ENCODE measurements at regions not wholly inside any gene's neighbourhood (a gene's known extent, or its start where the extent isn't known, plus 50 kb on each side); places are given as distances from the start of the nearest gene placed in this dataset.

- TF ChIP-seq NFIC (IDR thresholded peaks at IDR 0.05) (no peak), RAD21 (IDR thresholded peaks at IDR 0.05; ENCODE audit: low read depth) (no peak), YY1 (IDR thresholded peaks at IDR 0.05; ENCODE audit: low read depth) (no peak), FOXM1 (IDR thresholded peaks at IDR 0.05; ENCODE audit: borderline replicate concordance, low read depth) (no peak), EGR1 (IDR thresholded peaks at IDR 0.05) (no peak), ZBTB7A (IDR thresholded peaks at IDR 0.05; ENCODE audit: low read depth) (no peak), CREB1 (IDR thresholded peaks at IDR 0.05; ENCODE audit: low read depth) (no peak), USF1 (IDR thresholded peaks at IDR 0.05) (no peak), REST (IDR thresholded peaks at IDR 0.05; ENCODE audit: low read depth) (no peak), TEAD4 (IDR thresholded peaks at IDR 0.05) (no peak), EP300 (IDR thresholded peaks at IDR 0.05; ENCODE audit: borderline replicate concordance) (no peak), TAF1 (IDR thresholded peaks at IDR 0.05; ENCODE audit: low read depth) (no peak), MAX (IDR thresholded peaks at IDR 0.05) (no peak), TCF12 (IDR thresholded peaks at IDR 0.05; ENCODE audit: low read depth) (no peak), CEBPB (IDR thresholded peaks at IDR 0.05) (no peak)
These were observed 113.2 kb downstream of the CAND1 start for GRCh38 chr12:67382241-67382871.

GRCh38 chr12:67386869-67387565 lies 117.9 kb downstream of the CAND1 start:
- TF ChIP-seq FOXM1 (IDR thresholded peaks at IDR 0.05; ENCODE audit: borderline replicate concordance, low read depth) (no peak), TEAD4 (IDR thresholded peaks at IDR 0.05) (no peak), RAD21 (IDR thresholded peaks at IDR 0.05; ENCODE audit: low read depth) (no peak), ZBTB7A (IDR thresholded peaks at IDR 0.05; ENCODE audit: low read depth) (no peak), YY1 (IDR thresholded peaks at IDR 0.05; ENCODE audit: low read depth) (no peak), TAF1 (IDR thresholded peaks at IDR 0.05; ENCODE audit: low read depth) (no peak), TCF12 (IDR thresholded peaks at IDR 0.05; ENCODE audit: low read depth) (no peak), EP300 (IDR thresholded peaks at IDR 0.05; ENCODE audit: borderline replicate concordance) (no peak)

- TF ChIP-seq EGR1 (IDR thresholded peaks at IDR 0.05) (no peak), CREB1 (IDR thresholded peaks at IDR 0.05; ENCODE audit: low read depth) (no peak), TAF1 (IDR thresholded peaks at IDR 0.05; ENCODE audit: low read depth) (no peak), NFIC (IDR thresholded peaks at IDR 0.05) (no peak), TCF12 (IDR thresholded peaks at IDR 0.05; ENCODE audit: low read depth) (no peak), USF1 (IDR thresholded peaks at IDR 0.05) (no peak), TEAD4 (IDR thresholded peaks at IDR 0.05) (no peak), EP300 (IDR thresholded peaks at IDR 0.05; ENCODE audit: borderline replicate concordance) (no peak), ZBTB7A (IDR thresholded peaks at IDR 0.05; ENCODE audit: low read depth) (no peak), CEBPB (IDR thresholded peaks at IDR 0.05) (no peak; the same call in 1 of the 2 replicates), YY1 (IDR thresholded peaks at IDR 0.05; ENCODE audit: low read depth) (no peak), REST (IDR thresholded peaks at IDR 0.05; ENCODE audit: low read depth) (no peak)
These were observed 119.4 kb downstream of the CAND1 start for GRCh38 chr12:67388331-67389138.

- TF ChIP-seq CREB1 (IDR thresholded peaks at IDR 0.05; ENCODE audit: low read depth) = no peak
These were observed 121.1 kb downstream of the CAND1 start for GRCh38 chr12:67390273-67390672.

GRCh38 chr12:67391034-67391433 lies 121.9 kb downstream of the CAND1 start:
- TF ChIP-seq RAD21 (IDR thresholded peaks at IDR 0.05; ENCODE audit: low read depth) = no peak

GRCh38 chr12:67391656-67392055 lies 122.5 kb downstream of the CAND1 start:
- TF ChIP-seq EGR1 (IDR thresholded peaks at IDR 0.05) (no peak), NFIC (IDR thresholded peaks at IDR 0.05) (no peak), FOXM1 (IDR thresholded peaks at IDR 0.05; ENCODE audit: borderline replicate concordance, low read depth) (no peak), CREB1 (IDR thresholded peaks at IDR 0.05; ENCODE audit: low read depth) (no peak), RAD21 (IDR thresholded peaks at IDR 0.05; ENCODE audit: low read depth) (no peak), TCF12 (IDR thresholded peaks at IDR 0.05; ENCODE audit: low read depth) (no peak), YY1 (IDR thresholded peaks at IDR 0.05; ENCODE audit: low read depth) (no peak), TEAD4 (IDR thresholded peaks at IDR 0.05) (no peak), CEBPB (IDR thresholded peaks at IDR 0.05) (no peak), TAF1 (IDR thresholded peaks at IDR 0.05; ENCODE audit: low read depth) (no peak), MAX (IDR thresholded peaks at IDR 0.05) (no peak), USF1 (IDR thresholded peaks at IDR 0.05) (no peak), ZBTB7A (IDR thresholded peaks at IDR 0.05; ENCODE audit: low read depth) (no peak), REST (IDR thresholded peaks at IDR 0.05; ENCODE audit: low read depth) (no peak)

Data from Ishikawa (cell line).